RWPE1 (cell line): ENCODE measurements at regions not wholly inside any gene's neighbourhood (a gene's known extent, or its start where the extent isn't known, plus 50 kb on each side); places are given as distances from the start of the nearest gene placed in this dataset.
"Not testable (repeated sequence)": the region's sequence is repeated elsewhere in the genome, so short reads cannot be mapped to it uniquely, and the experiment has no call there.

ENCODE experiments used
- CTCF ChIA-PET: fragments of 350-600 bp; sonication (Branson Sonifier 250); formaldehyde crosslinking; extraction: SDS; loops from one replicate; lab custom pipeline; 2021; lab: Yijun Ruan, JAX
- POLR2A ChIA-PET: fragments of 400-600 bp; formaldehyde crosslinking; extraction: SDS; loops from one replicate; lab custom pipeline; 2020; ENCODE audit warnings: antibody characterized with exemption; ENCODE audit not compliant: low non-redundant PET; lab: Yijun Ruan, JAX
- DNase-seq: peaks from one replicate; pipeline ENCODE4 v3.0.0; 2012; ENCODE audit warnings: low spot score
- H3K27ac ChIP-seq: fragments of 450-650 bp; 2 replicates; pipeline ENCODE4 v1.5.1; 2017
- CTCF ChIP-seq: fragments of 450-650 bp; conservative IDR thresholded peaks from 2 replicates; pipeline ENCODE4 v1.5.1; 2017; ENCODE audit warnings: low read depth, mild to moderate bottlenecking

GRCh38 chr3:152771120-152771519 lies 63.8 kb upstream of the P2RY1 start:
- no peak for DNase-seq
- H3K27ac ChIP-seq: no peak overlapping the region
- ChIA-PET CTCF (no interaction called here), POLR2A (no interaction called here)
- TF ChIP-seq CTCF: no peak

DNA sequence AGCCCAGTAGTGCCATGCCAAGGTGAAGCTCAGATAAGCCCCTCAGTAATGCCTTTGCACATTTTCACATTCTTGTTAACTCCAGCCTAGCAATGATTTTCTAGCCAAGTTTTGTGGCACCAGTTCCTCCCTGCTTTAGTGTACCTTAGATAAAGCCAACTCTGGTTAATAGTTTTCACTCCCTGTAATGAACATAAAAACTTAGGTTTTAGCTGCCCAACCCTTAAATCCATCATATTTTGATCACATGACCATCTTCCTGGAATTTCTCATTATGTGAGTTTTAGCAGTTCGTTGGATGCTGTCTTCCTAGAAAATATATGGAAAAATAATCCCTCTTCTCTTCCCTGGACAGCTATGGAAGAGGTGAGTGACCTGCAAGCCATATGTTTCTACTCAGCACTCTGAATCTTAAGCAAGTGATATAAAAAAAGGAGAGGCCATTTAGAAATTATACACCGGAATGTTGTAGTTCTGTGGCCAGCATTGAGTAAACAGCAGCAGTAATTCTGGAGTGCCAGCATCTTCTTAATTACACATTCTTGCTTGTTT lies 62.2 kb upstream of the P2RY1 start:
- ChIA-PET CTCF (no interaction called here), POLR2A (no interaction called here)
- no peak for TF ChIP-seq CTCF
- DNase-seq: no peak
- no peak overlapping the region for H3K27ac ChIP-seq

DNA sequence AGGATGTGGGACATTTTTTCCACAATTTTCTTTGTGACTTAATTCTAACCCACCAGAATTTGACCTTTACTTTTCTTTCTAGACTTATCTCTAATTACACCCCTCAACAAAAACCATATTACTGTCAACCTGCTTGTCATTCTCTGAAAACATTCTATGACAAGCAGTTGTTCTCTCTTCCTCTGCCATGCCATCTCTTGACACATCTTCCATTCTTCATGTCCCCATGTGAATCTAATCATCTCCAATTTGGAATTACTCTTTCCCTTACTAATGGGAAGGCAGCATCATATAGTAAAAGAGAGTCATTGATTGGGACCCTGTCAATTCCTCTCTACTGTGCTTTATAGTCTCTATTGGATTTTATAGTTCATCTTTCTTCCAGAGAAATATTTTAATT lies 61.3 kb upstream of the P2RY1 start:
- DNase-seq: no peak
- H3K27ac ChIP-seq: no peak overlapping the region
- POLR2A ChIA-PET: no interaction called here
- CTCF ChIA-PET: no interaction called here
- no peak for TF ChIP-seq CTCF

GRCh38 chr3:152774230-152774629 lies 60.7 kb upstream of the P2RY1 start:
- POLR2A ChIA-PET, DNase-seq, CTCF ChIA-PET, H3K27ac ChIP-seq: not testable (repeated sequence)

DNA sequence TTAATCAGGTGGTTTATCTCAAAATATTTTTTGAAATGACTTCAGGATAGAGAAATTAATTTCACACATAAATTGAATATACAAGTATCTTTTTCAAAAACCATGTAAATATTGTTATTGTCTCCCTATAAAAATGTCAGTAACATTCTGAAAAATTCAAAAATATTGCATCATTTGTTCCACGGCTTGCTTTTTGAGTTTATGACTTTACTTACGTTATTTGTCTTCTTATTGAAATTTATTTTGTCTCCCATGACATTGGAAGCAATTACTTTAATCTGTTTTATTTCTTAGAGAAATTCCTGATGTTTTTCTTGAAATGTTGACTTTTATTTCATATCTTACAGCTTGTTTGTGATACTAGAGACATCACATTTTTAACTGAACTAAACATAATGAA lies 56.9 kb upstream of the P2RY1 start:
- no peak for DNase-seq
- CTCF ChIA-PET: interaction anchor here (0.6 kb wide), 1 partner anchor 173 kb away, joined by 4 read pairs; no protein-coding TSS in a partner anchor
- TF ChIP-seq CTCF: no peak
- POLR2A ChIA-PET: no interaction called here
- no peak overlapping the region for H3K27ac ChIP-seq

DNA sequence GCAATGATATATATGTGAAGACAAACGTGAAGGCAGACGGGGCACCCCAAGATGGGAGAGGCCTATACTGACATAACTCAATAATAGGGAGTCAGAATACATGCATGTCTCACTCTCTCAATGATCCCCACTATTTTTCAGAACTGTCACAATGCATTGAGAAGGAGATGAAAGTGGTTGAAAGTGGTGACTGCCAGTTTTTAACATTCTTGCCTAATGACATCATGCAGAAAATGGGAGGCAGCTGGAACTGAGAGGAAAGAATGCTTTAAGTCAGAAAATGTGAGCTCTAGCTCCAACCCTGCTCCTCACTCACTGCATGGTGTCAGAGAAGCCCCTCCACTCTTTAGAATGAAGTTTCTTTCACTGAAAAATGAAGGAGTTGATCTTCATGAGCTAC lies 55.3 kb upstream of the P2RY1 start:
- ChIA-PET POLR2A (no interaction called here), CTCF (interaction anchor here (0.6 kb wide), 1 partner anchor 127 kb away, joined by 4 read pairs; no protein-coding TSS in a partner anchor)
- no peak for DNase-seq
- no peak overlapping the region for H3K27ac ChIP-seq
- no peak for TF ChIP-seq CTCF

GRCh38 chr3:152780553-152780952 lies 54.4 kb upstream of the P2RY1 start:
- ChIA-PET POLR2A (no interaction called here), CTCF (no interaction called here)
- H3K27ac ChIP-seq: no peak overlapping the region
- DNase-seq: peak; percentile 6
- TF ChIP-seq CTCF: no peak
